T-helper 2 cell treated with Interferon-gamma antibody and Interleukin-4, amounts not matched to agents 5 μg/mL and 100 μg/mL, for 36 hours (primary cell): ENCODE measurements at regions not wholly inside any gene's neighbourhood (a gene's known extent, or its start where the extent isn't known, plus 50 kb on each side); places are given as distances from the start of the nearest gene placed in this dataset.

Source experiments
- DNase-seq: peaks from one replicate; pipeline ENCODE4 v3.0.0; 2021; ENCODE audit warnings: low spot score
- H3K27ac Mint-ChIP-seq: one replicate; pipeline ENCODE4 v1.8.0; 2021; ENCODE audit warnings: mild to moderate bottlenecking, mixed read lengths
- H3K27me3 Mint-ChIP-seq: one replicate; pipeline ENCODE4 v1.8.0; 2021; ENCODE audit warnings: low read depth, mixed read lengths
- H3K36me3 Mint-ChIP-seq: one replicate; pipeline ENCODE4 v1.8.0; 2021; ENCODE audit warnings: low read depth, mixed read lengths
- H3K4me1 Mint-ChIP-seq: one replicate; pipeline ENCODE4 v1.8.0; 2021; ENCODE audit warnings: low read depth, mixed read lengths
- H3K4me3 Mint-ChIP-seq: one replicate; pipeline ENCODE4 v1.8.0; 2022; ENCODE audit warnings: mild to moderate bottlenecking, moderate library complexity, mixed read lengths
- H3K9me3 Mint-ChIP-seq: one replicate; pipeline ENCODE4 v1.8.0; 2021; ENCODE audit warnings: mixed read lengths

GRCh38 chr1:59089922-59090457 is 206.9 kb upstream of the FGGY start:
- H3K4me1 Mint-ChIP-seq = peaks cover 6% of the 10 kb centered on the region
- H3K27me3 Mint-ChIP-seq = peaks cover 2% of the 10 kb centered on the region
- peaks cover 14% of the 10 kb centered on the region for H3K9me3 Mint-ChIP-seq
- no peak for DNase-seq
- H3K4me3 Mint-ChIP-seq = no peak overlapping the region
- H3K36me3 Mint-ChIP-seq = no peaks in the 10 kb centered on the region
- H3K27ac Mint-ChIP-seq = no peak overlapping the region

- peaks cover 6% of the 10 kb centered on the region for H3K4me1 Mint-ChIP-seq
- no peaks in the 10 kb centered on the region for H3K36me3 Mint-ChIP-seq
- no peak overlapping the region for H3K4me3 Mint-ChIP-seq
- H3K27me3 Mint-ChIP-seq = peaks cover 2% of the 10 kb centered on the region
- no peak overlapping the region for H3K27ac Mint-ChIP-seq
- DNase-seq = no peak
- H3K9me3 Mint-ChIP-seq = peaks cover 14% of the 10 kb centered on the region
Observed at GRCh38 chr1:59092126-59092525, 204.8 kb upstream of the FGGY start.

GRCh38 chr1:59094001-59094400 is 202.9 kb upstream of the FGGY start:
- H3K36me3 Mint-ChIP-seq = no peaks in the 10 kb centered on the region

GRCh38 chr1:59096501-59096900 is 200.4 kb upstream of the FGGY start:
- Mint-ChIP-seq H3K4me1 (peaks cover 6% of the 10 kb centered on the region), H3K27me3 (no peaks in the 10 kb centered on the region), H3K36me3 (no peaks in the 10 kb centered on the region), H3K9me3 (peaks cover 4% of the 10 kb centered on the region), H3K4me3 (no peak overlapping the region), H3K27ac (no peak overlapping the region)
- DNase-seq = no peak

More at GRCh38 chr1:59094001-59094400, 202.9 kb upstream of the FGGY start:
- Mint-ChIP-seq H3K4me3 (no peak overlapping the region), H3K27ac (no peak overlapping the region), H3K4me1 (peaks cover 6% of the 10 kb centered on the region), H3K27me3 (no peaks in the 10 kb centered on the region), H3K9me3 (peaks cover 9% of the 10 kb centered on the region)
- DNase-seq = no peak

GRCh38 chr1:59098655-59099054 is 198.2 kb upstream of the FGGY start:
- Mint-ChIP-seq H3K27ac (no peak overlapping the region), H3K9me3 (no peaks in the 10 kb centered on the region), H3K4me3 (no peak overlapping the region), H3K27me3 (no peaks in the 10 kb centered on the region), H3K36me3 (no peaks in the 10 kb centered on the region), H3K4me1 (no peaks in the 10 kb centered on the region)
- DNase-seq = no peak

- Mint-ChIP-seq H3K27me3 (no peaks in the 10 kb centered on the region), H3K36me3 (no peaks in the 10 kb centered on the region), H3K4me3 (no peak overlapping the region), H3K27ac (no peak overlapping the region), H3K4me1 (no peaks in the 10 kb centered on the region), H3K9me3 (no peaks in the 10 kb centered on the region)
- no peak for DNase-seq
Observed at GRCh38 chr1:59100708-59101374, 196.1 kb upstream of the FGGY start.

- Mint-ChIP-seq H3K4me3 (no peak overlapping the region), H3K36me3 (no peaks in the 10 kb centered on the region), H3K27me3 (no peaks in the 10 kb centered on the region), H3K4me1 (no peaks in the 10 kb centered on the region), H3K27ac (no peak overlapping the region), H3K9me3 (no peaks in the 10 kb centered on the region)
- no peak for DNase-seq
Observed at GRCh38 chr1:59101518-59101917, 195.4 kb upstream of the FGGY start.

- no peaks in the 10 kb centered on the region for H3K9me3 Mint-ChIP-seq
- H3K27me3 Mint-ChIP-seq = no peaks in the 10 kb centered on the region
- no peak for DNase-seq
- H3K4me1 Mint-ChIP-seq = no peaks in the 10 kb centered on the region
- H3K27ac Mint-ChIP-seq = no peak overlapping the region
- H3K4me3 Mint-ChIP-seq = no peak overlapping the region
- no peaks in the 10 kb centered on the region for H3K36me3 Mint-ChIP-seq
Observed at GRCh38 chr1:59103457-59103856, 193.4 kb upstream of the FGGY start.

GRCh38 chr1:59104191-59104760 is 192.6 kb upstream of the FGGY start:
- no peak for DNase-seq
- no peaks in the 10 kb centered on the region for H3K4me1 Mint-ChIP-seq
- no peaks in the 10 kb centered on the region for H3K36me3 Mint-ChIP-seq
- H3K4me3 Mint-ChIP-seq = no peak overlapping the region
- H3K27me3 Mint-ChIP-seq = no peaks in the 10 kb centered on the region
- no peak overlapping the region for H3K27ac Mint-ChIP-seq
- no peaks in the 10 kb centered on the region for H3K9me3 Mint-ChIP-seq

GRCh38 chr1:59105548-59106507 is 191.1 kb upstream of the FGGY start:
- H3K4me3 Mint-ChIP-seq = no peak overlapping the region
- H3K27me3 Mint-ChIP-seq = no peaks in the 10 kb centered on the region
- no peaks in the 10 kb centered on the region for H3K36me3 Mint-ChIP-seq
- no peak overlapping the region for H3K27ac Mint-ChIP-seq
- H3K9me3 Mint-ChIP-seq = no peaks in the 10 kb centered on the region
- no peak for DNase-seq
- H3K4me1 Mint-ChIP-seq = no peaks in the 10 kb centered on the region

- Mint-ChIP-seq H3K36me3 (no peaks in the 10 kb centered on the region), H3K27me3 (no peaks in the 10 kb centered on the region), H3K4me3 (no peak overlapping the region), H3K9me3 (no peaks in the 10 kb centered on the region), H3K4me1 (no peaks in the 10 kb centered on the region), H3K27ac (no peak overlapping the region)
- no peak for DNase-seq
Observed at GRCh38 chr1:59107516-59107915, 189.4 kb upstream of the FGGY start.

GRCh38 chr1:59107916-59108315 is 189.0 kb upstream of the FGGY start:
- H3K4me1 Mint-ChIP-seq = no peaks in the 10 kb centered on the region
- H3K4me3 Mint-ChIP-seq = no peak overlapping the region
- H3K36me3 Mint-ChIP-seq = no peaks in the 10 kb centered on the region
- H3K27me3 Mint-ChIP-seq = no peaks in the 10 kb centered on the region
- no peak for DNase-seq
- H3K27ac Mint-ChIP-seq = no peak overlapping the region
- H3K9me3 Mint-ChIP-seq = no peaks in the 10 kb centered on the region

GRCh38 chr1:59108481-59109317 is 188.2 kb upstream of the FGGY start:
- no peaks in the 10 kb centered on the region for H3K36me3 Mint-ChIP-seq
- H3K4me1 Mint-ChIP-seq = no peaks in the 10 kb centered on the region
- DNase-seq = no peak
- no peak overlapping the region for H3K27ac Mint-ChIP-seq
- no peaks in the 10 kb centered on the region for H3K27me3 Mint-ChIP-seq
- no peaks in the 10 kb centered on the region for H3K9me3 Mint-ChIP-seq
- H3K4me3 Mint-ChIP-seq = no peak overlapping the region
